GM18909 (cell line): ENCODE measurements at regions not wholly inside any gene's neighbourhood (a gene's known extent, or its start where the extent isn't known, plus 50 kb on each side); places are given as distances from the start of the nearest gene placed in this dataset.

ENCODE experiments used
- ATAC-seq: cut with Tn5 transposase; IDR thresholded peaks from one replicate; pipeline ENCODE4 v1.9.1; 2021; ENCODE audit warnings: mild to moderate bottlenecking; ENCODE audit not compliant: unreplicated experiment, poor library complexity

DNA sequence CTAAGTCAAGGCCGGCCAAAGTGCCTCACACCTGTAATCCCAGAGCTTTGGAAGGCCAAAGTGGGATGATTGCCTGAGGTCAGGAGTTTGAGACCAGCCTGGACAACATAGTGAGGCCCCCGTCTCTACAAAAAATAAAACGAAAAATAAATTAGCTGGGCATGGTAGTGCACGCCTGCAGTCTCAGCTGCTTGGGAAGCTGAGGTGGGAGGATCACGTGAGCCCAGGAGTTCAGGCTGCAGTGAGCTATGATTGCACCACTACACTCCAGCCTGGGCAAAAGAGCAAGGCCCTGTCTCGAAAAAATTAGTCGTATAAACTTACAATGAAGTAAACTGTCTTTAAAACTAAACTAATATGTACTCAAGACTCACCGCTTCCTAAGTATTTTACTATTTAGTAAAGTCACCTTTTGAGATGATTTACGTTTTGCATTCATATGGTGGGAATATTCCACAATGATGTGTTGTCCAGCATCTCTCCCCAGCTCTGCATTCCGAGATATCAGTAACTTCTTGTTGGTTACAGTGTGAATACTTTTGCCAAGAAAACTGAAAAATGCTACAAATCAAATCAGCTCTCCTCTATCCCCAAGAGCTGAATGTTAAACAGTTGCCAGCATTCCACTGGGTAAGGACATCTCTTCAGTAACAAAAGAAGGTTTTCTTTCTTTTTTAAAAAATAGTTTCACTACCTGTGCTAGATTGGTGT, 84.9 kb upstream of the C21orf91 start:
- no peak for ATAC-seq

DNA sequence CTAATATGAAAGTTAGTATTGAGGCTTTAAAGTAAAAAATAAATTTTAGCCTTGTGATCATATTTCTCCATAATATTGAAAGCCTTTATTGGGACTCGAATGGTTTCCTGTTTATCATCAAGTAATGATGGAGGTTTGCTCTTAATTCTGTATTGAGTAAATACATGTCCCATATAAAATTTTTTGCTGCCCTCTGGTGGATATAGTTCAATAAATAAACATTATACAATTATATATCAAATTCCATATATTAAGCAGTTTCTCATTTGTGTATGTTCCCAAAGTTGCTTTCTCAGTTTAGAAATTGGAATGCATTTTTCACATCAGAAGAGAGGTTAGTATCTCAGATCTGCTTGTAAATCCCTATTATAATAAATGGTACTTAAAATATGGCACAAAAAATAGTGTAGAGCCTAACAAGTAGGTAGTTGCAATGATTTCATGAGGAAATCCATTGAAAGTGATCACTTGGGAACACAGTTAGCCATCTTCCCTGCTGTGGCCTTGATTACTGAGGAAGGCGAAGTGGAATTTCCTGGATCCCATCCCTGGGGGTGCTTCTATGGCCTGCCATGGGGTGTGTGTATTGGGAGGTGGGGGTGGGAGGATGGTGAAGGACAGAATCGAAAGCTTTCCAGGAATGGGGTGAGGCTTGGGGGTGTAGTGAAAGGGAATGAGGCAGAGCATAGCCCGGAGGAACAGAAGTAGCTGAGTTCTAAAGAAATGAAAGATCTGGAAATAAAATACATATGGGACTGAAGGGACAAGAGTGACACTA, 84.1 kb upstream of the C21orf91 start:
- ATAC-seq, result no peak

DNA sequence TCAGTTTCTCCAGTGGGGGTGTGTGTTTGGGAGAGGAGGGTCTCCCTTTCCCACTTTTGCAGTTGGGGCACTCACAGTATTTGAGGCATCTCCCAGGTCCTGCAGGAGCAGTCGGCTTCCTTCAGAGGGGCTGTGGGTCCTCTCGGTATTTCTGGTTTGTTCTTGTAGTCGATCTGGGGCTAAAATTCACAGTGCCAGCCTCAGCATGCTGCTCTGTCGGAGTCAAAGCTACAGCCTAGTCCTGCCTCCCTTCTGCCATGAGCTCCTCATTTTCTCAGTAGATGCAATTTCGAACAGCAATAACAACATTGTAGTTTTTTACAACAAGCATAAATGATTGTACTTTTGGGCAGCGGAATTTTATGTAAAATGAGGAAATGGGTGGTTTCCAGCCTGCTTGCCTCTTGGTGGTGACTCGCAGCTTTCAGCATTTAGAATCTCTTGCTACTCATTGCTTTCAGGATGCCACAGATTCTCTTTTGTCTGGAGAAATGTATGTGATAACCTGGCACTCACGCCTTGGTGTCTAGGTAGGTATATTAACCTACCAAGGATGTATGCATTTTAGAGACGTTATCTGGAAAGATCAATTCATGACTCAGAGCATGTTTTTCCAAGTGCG, 82.4 kb upstream of the C21orf91 start:
- ATAC-seq, result no peak

DNA sequence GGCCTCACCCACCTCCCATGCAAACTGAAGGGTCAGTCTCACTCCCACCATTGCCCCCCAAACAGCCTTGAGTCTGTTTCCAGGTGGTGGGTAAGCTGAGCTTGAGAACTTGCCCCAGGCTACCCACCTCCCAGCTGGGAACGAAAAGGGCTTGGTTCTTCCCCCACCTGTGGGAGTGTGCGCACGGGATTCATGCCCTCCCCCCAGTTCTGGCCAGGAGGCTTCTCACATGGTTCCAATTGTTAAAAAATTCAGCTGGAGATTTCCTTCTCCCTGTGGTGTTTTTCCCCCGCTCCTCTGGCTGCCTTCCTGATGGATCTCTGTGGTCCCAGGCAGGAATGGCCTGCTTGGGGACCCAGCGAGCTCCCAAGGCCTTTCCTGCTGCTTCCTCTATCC, 81.8 kb upstream of the C21orf91 start:
- no peak for ATAC-seq

DNA sequence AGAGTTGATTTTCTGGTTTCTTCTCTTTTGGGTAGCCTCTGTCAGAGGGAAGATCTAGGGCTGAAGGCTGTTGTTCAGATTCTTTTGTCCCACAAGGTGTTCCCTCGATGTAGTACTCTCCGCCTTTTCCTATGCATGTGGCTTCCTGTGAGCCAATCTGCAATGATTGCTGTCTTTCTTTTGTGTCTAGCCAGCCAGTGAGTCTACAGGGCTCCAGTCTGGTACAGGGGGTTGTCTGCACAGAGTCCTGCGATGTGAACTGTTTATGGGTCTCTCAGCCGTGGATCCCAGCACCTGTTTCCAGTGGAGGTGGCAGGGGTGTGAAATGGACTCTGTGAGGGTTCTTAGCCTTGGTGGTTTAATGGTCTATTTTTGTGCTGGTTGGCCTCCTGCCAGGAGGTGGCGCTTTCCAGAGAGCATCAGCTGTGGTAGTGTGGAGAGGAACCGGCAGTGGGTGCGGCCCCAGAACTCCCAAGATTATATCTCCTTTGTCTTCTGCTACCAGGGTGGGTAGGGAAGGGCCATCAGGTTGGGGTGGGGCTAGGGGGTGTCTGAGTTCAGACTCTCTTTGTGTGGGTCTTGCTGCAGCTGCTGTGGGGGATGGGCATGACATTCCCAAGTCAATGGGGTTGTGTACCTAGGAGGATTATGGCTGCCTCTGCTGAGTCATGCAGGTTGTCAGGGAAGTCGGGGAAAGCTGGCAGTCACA, 81.3 kb upstream of the C21orf91 start:
- no peak for ATAC-seq

DNA sequence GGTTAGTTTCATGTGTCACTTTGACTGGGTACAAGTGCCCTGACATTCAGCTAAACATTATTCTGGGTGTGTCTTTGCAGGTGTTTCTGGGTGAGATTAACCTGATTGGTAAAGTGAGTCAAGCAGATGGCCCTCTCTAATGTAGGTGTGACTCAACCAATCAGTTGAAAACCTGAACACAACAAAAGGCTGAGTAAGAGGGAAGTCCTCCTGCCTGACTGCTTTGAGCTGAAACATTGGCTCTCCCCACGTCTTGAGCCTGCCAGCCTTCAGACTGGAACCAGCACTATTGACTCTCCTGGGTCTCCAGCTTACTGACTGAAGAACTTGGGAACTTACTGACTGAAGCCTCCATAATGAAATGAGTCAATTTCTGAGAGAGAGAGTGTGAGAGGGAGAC, 70.0 kb upstream of the C21orf91 start:
- no peak for ATAC-seq

DNA sequence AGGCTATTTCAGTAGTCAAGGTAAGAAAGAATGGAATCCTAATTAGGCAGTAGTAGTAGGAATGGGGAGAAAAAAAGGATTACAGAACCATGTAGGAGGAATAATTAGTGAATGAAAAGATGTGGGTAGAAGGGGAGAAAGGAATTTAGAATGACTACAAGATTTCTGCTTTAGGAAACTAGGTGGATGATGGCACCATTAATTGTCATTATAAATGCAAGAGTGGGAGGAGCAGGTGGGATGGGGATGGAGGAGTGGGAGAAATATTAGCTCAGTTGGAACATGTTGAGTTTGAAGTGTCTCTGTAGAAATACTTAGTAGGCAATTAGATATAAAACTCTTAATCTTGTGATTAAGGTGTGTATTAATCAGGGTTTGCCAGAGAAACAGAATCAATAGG, 50.0 kb upstream of the C21orf91 start:
- ATAC-seq, result no peak
